ENCODE measurements at regions not wholly inside any gene's neighbourhood (a gene's known extent, or its start where the extent isn't known, plus 50 kb on each side); places are given as distances from the start of the nearest gene placed in this dataset.

DNA sequence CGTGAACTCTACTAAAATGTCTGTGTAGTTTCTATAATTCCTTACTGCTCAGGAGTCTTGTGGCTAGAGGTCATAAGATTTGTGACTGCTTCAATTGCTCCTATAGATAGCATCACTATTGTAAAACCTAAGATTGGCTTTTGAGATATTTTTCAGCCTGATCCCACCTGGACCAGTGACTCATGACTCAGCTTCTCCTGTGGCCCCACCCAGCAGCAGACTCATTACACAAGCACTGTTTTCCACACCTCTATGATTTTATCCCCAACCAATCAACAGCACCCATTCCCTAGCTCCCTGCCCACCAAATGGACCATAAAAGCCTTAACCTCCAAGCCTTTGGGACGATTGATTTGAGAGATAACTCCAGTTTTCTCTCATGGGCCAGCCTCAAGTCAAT is 1157.0 kb upstream of the INTU start:
- Mint-ChIP-seq H3K4me3 (ENCODE audit: unreplicated experiment) (no peak overlapping the region), H3K27ac (ENCODE audit: unreplicated experiment) (no peak overlapping the region), H3K27me3 (ENCODE audit: low read depth, unreplicated experiment) (no peaks in the 10 kb centered on the region), H3K36me3 (ENCODE audit: low read depth, unreplicated experiment) (no peaks in the 10 kb centered on the region), H3K9me3 (ENCODE audit: unreplicated experiment) (peaks cover 4% of the 10 kb centered on the region), H3K4me1 (ENCODE audit: low read depth, unreplicated experiment) (no peaks in the 10 kb centered on the region)
- no peaks in the 10 kb centered on the region for H3K27me3 ChIP-seq (ENCODE audit: insufficient read depth, low read length)
- no peaks in the 10 kb centered on the region for H3K4me1 ChIP-seq (ENCODE audit: insufficient read depth, low read length)
- no peak overlapping the region for H2AFZ ChIP-seq (ENCODE audit: low read depth, low read length)
- no peaks in the 10 kb centered on the region for H4K20me1 ChIP-seq (ENCODE audit: insufficient read depth, low read length)
- H3K36me3 ChIP-seq (ENCODE audit: insufficient read depth, low read length) = no peaks in the 10 kb centered on the region
- no peak overlapping the region for H3K9ac ChIP-seq (ENCODE audit: low read length)
- H3K27ac ChIP-seq (ENCODE audit: low read depth, low read length) = no peak overlapping the region
- no peak overlapping the region for H3K4me3 ChIP-seq (ENCODE audit: insufficient read depth, low read depth, low read length)
- FAIRE-seq (no peak), DNase-seq (ENCODE audit: low read depth) (no peak)
- no peak for TF ChIP-seq EZH2 (IDR thresholded peaks at IDR 0.05; ENCODE audit: insufficient read depth, low read length)
- TF ChIP-seq, protein P1, sequence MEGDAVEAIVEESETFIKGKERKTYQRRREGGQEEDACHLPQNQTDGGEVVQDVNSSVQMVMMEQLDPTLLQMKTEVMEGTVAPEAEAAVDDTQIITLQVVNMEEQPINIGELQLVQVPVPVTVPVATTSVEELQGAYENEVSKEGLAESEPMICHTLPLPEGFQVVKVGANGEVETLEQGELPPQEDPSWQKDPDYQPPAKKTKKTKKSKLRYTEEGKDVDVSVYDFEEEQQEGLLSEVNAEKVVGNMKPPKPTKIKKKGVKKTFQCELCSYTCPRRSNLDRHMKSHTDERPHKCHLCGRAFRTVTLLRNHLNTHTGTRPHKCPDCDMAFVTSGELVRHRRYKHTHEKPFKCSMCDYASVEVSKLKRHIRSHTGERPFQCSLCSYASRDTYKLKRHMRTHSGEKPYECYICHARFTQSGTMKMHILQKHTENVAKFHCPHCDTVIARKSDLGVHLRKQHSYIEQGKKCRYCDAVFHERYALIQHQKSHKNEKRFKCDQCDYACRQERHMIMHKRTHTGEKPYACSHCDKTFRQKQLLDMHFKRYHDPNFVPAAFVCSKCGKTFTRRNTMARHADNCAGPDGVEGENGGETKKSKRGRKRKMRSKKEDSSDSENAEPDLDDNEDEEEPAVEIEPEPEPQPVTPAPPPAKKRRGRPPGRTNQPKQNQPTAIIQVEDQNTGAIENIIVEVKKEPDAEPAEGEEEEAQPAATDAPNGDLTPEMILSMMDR (IDR thresholded peaks at IDR 0.05; ENCODE audit: insufficient read depth, low read depth, low read length) = no peak
- no peaks in the 10 kb centered on the region for H3K79me2 ChIP-seq (ENCODE audit: insufficient read depth, low read length)
- H3K4me2 ChIP-seq (ENCODE audit: low read length) = no peak overlapping the region
- H3K9me3 ChIP-seq (ENCODE audit: insufficient read depth, low read depth, low read length) = no peaks in the 10 kb centered on the region

DNA sequence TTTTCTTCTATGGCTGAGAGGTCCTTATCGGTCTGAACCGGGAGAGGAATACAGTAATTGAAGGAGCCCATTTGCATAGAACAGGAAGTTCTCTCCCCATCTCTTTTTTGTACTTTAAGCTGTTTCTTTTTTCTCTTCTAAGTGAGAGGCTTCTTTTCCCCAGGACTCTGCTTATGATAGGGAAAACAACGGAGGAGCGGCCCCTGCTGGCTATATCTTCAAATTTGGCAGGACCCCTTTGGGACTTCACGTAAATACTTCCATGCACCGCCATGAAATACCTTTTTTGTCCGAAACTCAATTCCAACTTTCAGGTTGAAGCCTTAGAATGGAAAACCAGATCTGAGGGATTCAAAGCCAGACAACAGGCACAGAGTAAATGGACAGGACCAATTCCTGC is 1153.0 kb upstream of the INTU start:
- H3K4me3 ChIP-seq (ENCODE audit: insufficient read depth, low read depth, low read length) = no peak overlapping the region
- no peak overlapping the region for H3K4me3 Mint-ChIP-seq (ENCODE audit: unreplicated experiment)
- no peaks in the 10 kb centered on the region for H3K79me2 ChIP-seq (ENCODE audit: insufficient read depth, low read length)
- no peak overlapping the region for H2AFZ ChIP-seq (ENCODE audit: low read depth, low read length)
- no peak overlapping the region for H3K9ac ChIP-seq (ENCODE audit: low read length)
- peaks cover 4% of the 10 kb centered on the region for H3K9me3 Mint-ChIP-seq (ENCODE audit: unreplicated experiment)
- H3K4me2 ChIP-seq (ENCODE audit: low read length) = no peak overlapping the region
- no peaks in the 10 kb centered on the region for H3K36me3 Mint-ChIP-seq (ENCODE audit: low read depth, unreplicated experiment)
- no peaks in the 10 kb centered on the region for H3K4me1 Mint-ChIP-seq (ENCODE audit: low read depth, unreplicated experiment)
- FAIRE-seq (no peak), DNase-seq (ENCODE audit: low read depth) (no peak)
- H3K9me3 ChIP-seq (ENCODE audit: insufficient read depth, low read depth, low read length) = no peaks in the 10 kb centered on the region
- H3K27ac Mint-ChIP-seq (ENCODE audit: unreplicated experiment) = no peak overlapping the region
- TF ChIP-seq EZH2 (IDR thresholded peaks at IDR 0.05; ENCODE audit: insufficient read depth, low read length) = no peak
- TF ChIP-seq, protein P1 (IDR thresholded peaks at IDR 0.05; ENCODE audit: insufficient read depth, low read depth, low read length) = no peak
- no peaks in the 10 kb centered on the region for H3K27me3 ChIP-seq (ENCODE audit: insufficient read depth, low read length)
- no peaks in the 10 kb centered on the region for H4K20me1 ChIP-seq (ENCODE audit: insufficient read depth, low read length)
- H3K36me3 ChIP-seq (ENCODE audit: insufficient read depth, low read length) = no peaks in the 10 kb centered on the region
- no peak overlapping the region for H3K27ac ChIP-seq (ENCODE audit: low read depth, low read length)
- no peaks in the 10 kb centered on the region for H3K27me3 Mint-ChIP-seq (ENCODE audit: low read depth, unreplicated experiment)
- H3K4me1 ChIP-seq (ENCODE audit: insufficient read depth, low read length) = no peaks in the 10 kb centered on the region

DNA sequence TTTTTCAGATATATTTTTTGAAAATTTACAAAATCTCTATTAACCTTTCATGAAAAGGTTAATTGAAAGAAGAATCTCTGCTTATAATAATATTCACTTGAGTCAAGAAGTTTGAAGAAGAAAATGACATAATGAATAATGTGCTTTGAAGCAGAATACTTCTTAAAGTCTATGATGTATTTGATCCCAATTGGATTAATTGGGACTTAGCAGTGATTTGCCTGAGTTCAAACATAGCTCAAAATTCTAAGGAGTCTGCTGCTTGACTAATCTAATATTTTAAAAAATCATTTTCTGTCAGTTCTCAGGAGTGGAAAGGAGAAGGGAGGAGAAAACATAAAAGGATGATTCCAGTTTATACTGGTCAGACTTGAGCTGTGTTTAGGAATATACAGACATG is 1150.4 kb upstream of the INTU start:
- DNase-seq (ENCODE audit: low read depth) (no peak), FAIRE-seq (no peak)
- no peak overlapping the region for H3K27ac Mint-ChIP-seq (ENCODE audit: unreplicated experiment)
- Histone ChIP-seq H2AFZ (ENCODE audit: low read depth, low read length) (no peak overlapping the region), H3K27ac (ENCODE audit: low read depth, low read length) (no peak overlapping the region), H3K9me3 (ENCODE audit: insufficient read depth, low read depth, low read length) (no peaks in the 10 kb centered on the region), H3K4me3 (ENCODE audit: insufficient read depth, low read depth, low read length) (no peak overlapping the region), H4K20me1 (ENCODE audit: insufficient read depth, low read length) (no peaks in the 10 kb centered on the region), H3K27me3 (ENCODE audit: insufficient read depth, low read length) (no peaks in the 10 kb centered on the region), H3K4me2 (ENCODE audit: low read length) (no peak overlapping the region), H3K79me2 (ENCODE audit: insufficient read depth, low read length) (no peaks in the 10 kb centered on the region), H3K4me1 (ENCODE audit: insufficient read depth, low read length) (no peaks in the 10 kb centered on the region), H3K36me3 (ENCODE audit: insufficient read depth, low read length) (no peaks in the 10 kb centered on the region), H3K9ac (ENCODE audit: low read length) (no peak overlapping the region)
- no peaks in the 10 kb centered on the region for H3K4me1 Mint-ChIP-seq (ENCODE audit: low read depth, unreplicated experiment)
- TF ChIP-seq EZH2 (IDR thresholded peaks at IDR 0.05; ENCODE audit: insufficient read depth, low read length) = no peak
- TF ChIP-seq, protein P1 (IDR thresholded peaks at IDR 0.05; ENCODE audit: insufficient read depth, low read depth, low read length) = no peak
- no peaks in the 10 kb centered on the region for H3K36me3 Mint-ChIP-seq (ENCODE audit: low read depth, unreplicated experiment)
- H3K4me3 Mint-ChIP-seq (ENCODE audit: unreplicated experiment) = no peak overlapping the region
- peaks cover 4% of the 10 kb centered on the region for H3K9me3 Mint-ChIP-seq (ENCODE audit: unreplicated experiment)
- no peaks in the 10 kb centered on the region for H3K27me3 Mint-ChIP-seq (ENCODE audit: low read depth, unreplicated experiment)
